Right hindlimb (tissue), 1 donor: ENCODE measurements at regions not wholly inside any gene's neighbourhood (a gene's known extent, or its start where the extent isn't known, plus 50 kb on each side); places are given as distances from the start of the nearest gene placed in this dataset.

ENCODE experiments used
- DNase-seq: peaks from one replicate; pipeline ENCODE4 v3.0.0-alpha.2; 2018

DNA sequence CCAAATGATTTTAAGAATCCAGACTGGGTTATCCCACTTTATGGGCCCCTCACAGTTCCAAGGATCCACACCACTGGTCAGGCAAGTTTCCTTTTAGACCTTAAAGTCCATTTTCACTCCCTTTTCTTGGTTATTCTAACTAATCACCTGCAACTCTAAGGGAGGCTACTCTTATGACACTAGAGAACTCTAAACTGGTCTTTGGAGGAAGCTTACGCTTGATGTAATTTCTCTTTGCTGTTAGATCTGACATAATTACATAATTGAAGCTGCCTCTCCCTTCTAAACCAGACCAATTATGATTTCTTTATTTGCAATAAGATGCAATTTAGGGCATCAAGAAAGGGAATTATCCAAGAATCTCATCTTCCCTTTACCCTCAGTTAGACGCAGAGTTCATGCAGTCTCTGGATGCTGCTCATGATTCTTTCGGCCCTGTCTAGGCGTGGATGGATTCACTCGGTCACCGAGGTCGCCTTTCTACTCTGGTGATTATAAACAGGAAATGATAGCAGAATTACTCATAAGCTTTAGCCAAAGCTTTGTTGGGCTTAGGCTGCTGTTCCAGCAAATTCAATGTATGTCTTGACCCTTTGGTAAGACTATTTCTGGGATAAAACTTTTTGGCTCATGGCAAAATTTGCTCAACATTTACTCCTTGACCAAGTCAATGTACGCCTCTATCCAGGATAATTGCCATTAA, 130.9 kb upstream of the PRNP start:
- no peak for DNase-seq

- no peak for DNase-seq
Observed at GRCh38 chr20:4554346-4554745, 131.9 kb upstream of the PRNP start.

DNA sequence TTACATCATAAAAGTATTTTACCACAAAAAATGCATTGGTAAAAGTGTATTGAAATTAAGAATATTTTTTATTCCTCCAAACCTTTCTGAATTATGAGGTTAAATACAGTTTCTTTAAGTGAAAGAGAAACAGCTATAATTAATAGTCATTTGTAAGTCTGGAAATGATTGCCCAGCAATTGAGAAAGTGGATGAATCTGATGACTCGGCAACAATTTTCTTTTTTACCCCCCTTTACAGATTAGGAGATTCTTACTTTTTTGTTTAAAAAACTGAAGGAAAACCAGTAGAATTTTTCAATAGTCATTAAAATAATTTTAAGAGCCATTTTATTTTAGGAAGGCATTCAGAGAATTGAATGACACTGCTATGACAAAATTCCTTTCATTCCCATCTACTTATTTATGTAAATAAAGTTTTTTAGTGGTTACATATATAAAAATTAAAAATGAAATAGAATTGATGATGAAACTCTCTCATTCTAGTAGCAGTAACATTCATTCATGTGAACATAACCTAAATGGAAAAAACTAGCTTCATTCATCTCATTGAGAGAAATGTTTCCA, 134.1 kb upstream of the PRNP start:
- no peak for DNase-seq

GRCh38 chr20:4550740-4551139, 135.5 kb upstream of the PRNP start:
- no peak for DNase-seq

GRCh38 chr20:4549711-4550259, 136.5 kb upstream of the PRNP start:
- DNase-seq: no peak

GRCh38 chr20:4548552-4548951, 137.7 kb upstream of the PRNP start:
- no peak for DNase-seq

GRCh38 chr20:4546786-4547185, 139.5 kb upstream of the PRNP start:
- no peak for DNase-seq

GRCh38 chr20:4546342-4546741, 139.9 kb upstream of the PRNP start:
- DNase-seq: no peak

- DNase-seq: no peak
Observed at GRCh38 chr20:4545526-4545925, 140.7 kb upstream of the PRNP start.

- DNase-seq: no peak
Observed at GRCh38 chr20:4544765-4545164, 141.5 kb upstream of the PRNP start.

- DNase-seq: no peak
Observed at GRCh38 chr20:4542270-4542669, 144.0 kb upstream of the PRNP start.

DNA sequence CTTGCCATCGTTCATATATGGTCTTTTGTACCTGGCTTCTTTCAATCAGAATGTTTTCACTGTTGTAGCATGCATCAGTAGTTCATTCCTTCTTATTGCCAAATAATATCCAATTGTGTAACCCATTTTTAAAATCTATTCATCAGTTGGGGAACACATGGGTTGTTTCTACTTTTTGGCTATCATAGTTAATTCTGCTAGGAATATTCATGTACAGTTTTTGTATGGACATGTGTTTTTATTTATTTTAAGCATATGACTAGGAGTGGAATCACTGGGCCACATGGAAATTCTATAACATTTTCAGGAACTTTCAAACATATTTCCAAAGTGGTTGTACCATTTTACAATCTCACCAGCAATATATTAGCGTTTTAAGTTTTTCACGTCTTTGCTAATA, 151.9 kb upstream of the PRNP start:
- DNase-seq: no peak

DNA sequence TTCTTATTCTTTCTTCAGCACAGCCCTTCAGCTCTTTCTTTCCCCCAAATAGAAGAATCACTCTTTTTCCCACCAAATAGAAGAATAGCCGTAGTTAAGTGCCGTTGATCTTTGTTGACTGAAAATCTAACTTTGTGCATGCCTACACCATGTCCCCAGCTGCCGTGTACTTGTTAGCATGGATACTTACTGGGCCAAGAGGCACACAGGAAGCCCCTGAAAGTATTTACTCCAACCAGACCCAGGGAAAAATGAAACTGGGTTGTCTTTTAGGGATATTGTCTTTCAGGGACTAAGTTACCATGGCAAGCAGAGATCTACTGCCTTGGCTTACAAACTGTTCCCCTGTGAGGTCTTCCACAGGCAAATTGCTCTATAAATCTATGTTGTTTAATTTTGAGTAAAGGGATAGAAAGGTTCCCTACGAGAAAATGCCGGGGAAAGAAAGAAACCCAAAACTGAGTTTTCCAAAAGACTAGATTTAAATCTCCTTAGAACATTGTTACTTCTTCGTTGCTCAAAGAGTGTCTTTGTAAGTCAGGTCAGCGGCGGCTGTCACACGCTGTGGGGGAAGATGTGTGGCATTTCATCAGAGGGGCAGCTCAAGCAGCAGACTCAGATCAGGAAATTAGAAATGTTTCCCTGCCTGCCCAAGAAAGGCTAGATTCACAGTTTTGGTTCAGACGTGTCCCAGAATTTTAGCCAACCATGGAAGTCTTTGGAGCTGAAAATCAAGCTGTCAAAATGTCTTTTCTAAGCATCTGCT, 152.7 kb upstream of the PRNP start:
- DNase-seq: no peak

DNA sequence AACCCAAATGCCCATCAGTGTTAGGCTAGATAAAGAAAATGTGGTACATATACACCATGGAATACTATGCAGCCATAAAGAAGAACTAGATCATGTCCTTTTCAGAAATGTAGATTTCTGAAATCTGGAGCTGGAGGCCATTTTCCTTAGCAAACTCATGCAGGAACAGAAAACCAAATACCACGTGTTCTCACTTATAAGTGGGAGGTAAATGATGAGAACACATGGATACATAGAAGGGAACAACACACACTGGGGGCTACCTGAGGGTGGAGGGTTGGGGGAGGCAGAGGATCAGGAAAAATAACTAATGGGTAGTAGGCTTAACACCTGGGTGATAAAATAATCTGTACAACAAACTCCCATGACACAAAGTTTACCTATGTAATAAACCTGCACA, 153.5 kb upstream of the PRNP start:
- no peak for DNase-seq

DNA sequence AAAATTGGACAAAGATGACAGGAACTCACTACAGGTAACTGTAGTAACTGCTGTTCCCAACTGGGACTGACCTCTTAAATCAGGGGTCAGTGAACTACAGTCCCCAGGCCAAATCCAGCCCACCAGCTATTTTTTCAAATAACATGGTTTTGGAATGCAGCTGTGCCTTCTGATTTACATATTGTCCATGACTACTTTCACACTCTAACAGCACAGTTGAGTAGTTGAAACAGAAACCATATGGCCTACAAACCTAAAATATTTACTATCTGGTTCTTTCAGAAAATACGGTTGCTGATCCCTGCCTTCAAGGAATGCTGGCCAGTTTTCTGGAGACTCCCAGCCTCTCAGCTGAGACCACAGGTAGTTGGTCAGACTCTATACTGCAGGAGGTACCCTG, 161.5 kb upstream of the PRNP start:
- no peak for DNase-seq

DNA sequence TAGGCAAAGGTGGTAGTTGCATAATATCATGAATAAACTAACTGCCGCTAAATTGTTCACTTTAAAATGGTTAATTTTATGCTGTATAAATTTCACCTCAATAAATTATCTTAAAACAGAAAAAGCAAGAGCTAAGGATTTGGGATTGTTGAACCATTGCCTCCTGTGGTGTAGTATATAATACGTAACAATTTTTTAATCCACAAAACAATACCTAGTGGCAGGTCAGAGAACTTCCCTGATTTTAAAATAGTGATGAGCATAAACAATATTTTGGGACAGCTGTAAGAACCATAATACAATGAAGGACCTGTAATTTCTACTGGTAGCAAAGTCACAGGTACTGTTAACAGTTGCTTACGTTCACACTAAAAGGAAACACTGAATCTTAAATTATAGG, 161.9 kb upstream of the PRNP start:
- DNase-seq: no peak

DNA sequence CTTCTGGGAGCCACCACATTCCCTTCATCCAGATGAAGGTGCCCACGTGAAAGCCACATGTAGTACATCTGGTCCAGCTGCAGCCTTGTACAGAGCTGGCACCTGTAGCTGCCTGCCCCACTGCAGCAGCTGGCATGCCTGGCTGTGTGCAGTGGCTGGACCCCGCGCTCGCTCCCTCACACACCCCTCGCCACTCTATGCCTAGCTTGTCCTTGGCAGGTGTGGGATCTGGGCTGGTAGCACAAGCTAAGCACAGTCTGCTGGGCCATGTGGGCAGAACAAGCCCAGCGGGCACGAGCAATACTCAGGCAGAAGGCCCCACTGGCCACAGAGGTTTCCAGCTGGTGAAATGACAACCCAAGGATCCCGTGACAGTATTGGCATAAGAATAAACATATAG, 163.9 kb upstream of the PRNP start:
- DNase-seq: no peak

- DNase-seq: no peak
Observed at GRCh38 chr20:4521170-4521968, 164.9 kb upstream of the PRNP start.

GRCh38 chr20:4519534-4519933, 166.7 kb upstream of the PRNP start:
- DNase-seq: no peak

- DNase-seq: no peak
Observed at GRCh38 chr20:4516876-4517275, 169.4 kb upstream of the PRNP start.

DNA sequence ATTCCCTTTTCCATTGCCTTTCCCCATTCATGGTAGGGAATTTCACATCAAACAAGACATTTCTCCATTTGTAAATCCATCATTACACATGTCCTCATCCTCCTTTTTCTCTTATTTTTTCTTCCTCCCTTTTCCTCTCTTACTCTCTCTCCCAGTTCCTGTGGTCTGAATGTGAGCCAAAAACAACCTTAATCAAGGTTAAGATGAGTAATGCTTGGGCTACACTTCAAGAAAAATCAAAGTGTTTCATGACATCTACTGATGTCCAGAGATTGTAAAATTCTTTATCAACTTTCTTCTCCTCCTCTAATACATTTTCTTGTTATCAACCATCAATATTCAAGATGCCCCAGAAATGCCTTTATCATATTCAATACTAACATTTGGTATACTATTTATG, 172.5 kb upstream of the PRNP start:
- DNase-seq: no peak

DNA sequence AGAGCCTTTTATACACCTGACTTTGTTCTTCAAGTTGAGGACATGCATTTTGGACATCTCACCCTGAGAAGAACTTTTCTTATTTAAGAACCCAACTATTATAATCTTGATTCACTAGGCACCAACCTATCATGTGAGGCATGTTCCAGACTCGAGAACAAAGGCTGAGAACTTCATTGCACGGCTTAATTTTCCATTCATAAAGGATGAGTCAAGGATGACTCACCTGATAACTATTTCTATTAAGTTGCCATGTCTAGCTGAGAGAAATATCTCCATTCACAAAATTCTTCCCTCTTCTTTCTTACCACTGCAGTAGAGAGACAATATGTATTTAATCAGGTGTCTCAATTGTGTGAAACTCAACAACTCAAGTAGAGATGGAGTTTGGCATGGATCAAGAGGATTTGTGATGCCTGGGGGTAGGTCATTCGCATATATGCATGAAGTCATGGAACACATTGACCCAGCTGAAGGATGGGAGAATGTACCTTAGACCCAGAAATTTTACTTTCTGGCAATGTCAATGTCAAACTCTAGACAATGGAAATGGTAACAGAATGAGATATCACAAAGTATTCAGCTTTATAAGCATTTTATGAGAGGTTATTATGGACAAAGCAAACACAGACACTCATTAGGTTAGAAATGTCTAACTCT, 173.2 kb upstream of the PRNP start:
- no peak for DNase-seq

GRCh38 chr20:4511776-4512175, 174.5 kb upstream of the PRNP start:
- no peak for DNase-seq
